Common myeloid progenitor, CD34-positive (primary cell): ENCODE measurements at regions not wholly inside any gene's neighbourhood (a gene's known extent, or its start where the extent isn't known, plus 50 kb on each side); places are given as distances from the start of the nearest gene placed in this dataset.

Experiments
- CTCF ChIA-PET: fragments of 350-600 bp; sonication (Branson Sonifier 250); formaldehyde crosslinking; loops from one replicate; lab custom pipeline; 2021; ENCODE audit warnings: antibody characterized with exemption; lab: Charles Lee
- POLR2A ChIA-PET: fragments of 350-600 bp; sonication (Branson Sonifier 250); formaldehyde crosslinking; loops from one replicate; lab custom pipeline; 2021; ENCODE audit warnings: antibody characterized with exemption; lab: Charles Lee
- DNase-seq, 3 donors: peaks; one replicate each; pipeline versions ENCODE4 v3.0.0 to v3.0.0-alpha.2; 2013
- H3K27ac ChIP-seq, 2 experiments: 1 replicate in 1 of 2; 2 replicates in 1 of 2; pipeline ENCODE4 v1.7.0; 2013; ENCODE audit warnings: inconsistent platforms in 2 of 2, low read length in 2 of 2, mild to moderate bottlenecking in 2 of 2, low read depth in 1 of 2, moderate library complexity in 1 of 2; ENCODE audit not compliant: severe bottlenecking in 2 of 2, insufficient read depth in 1 of 2, poor library complexity in 1 of 2
- H3K27me3 ChIP-seq, 5 experiments: replicated peaks in 2 of 5; 1 replicate in 3 of 5; 2 replicates in 2 of 5; pipeline versions ENCODE4 v1.6.1 to v1.7.0; 2013; ENCODE audit warnings: low read length in 4 of 5, mild to moderate bottlenecking in 2 of 5, moderate library complexity in 2 of 5, inconsistent platforms in 1 of 5; ENCODE audit not compliant: insufficient read depth in 5 of 5, control insufficient read depth in 4 of 5
- H3K36me3 ChIP-seq, 4 experiments: 1 replicate in 2 of 4; 2 replicates in 2 of 4; pipeline versions ENCODE4 v1.6.1 to v1.7.0; 2013; ENCODE audit warnings: low read length in 3 of 4, control low read depth in 1 of 4, mild to moderate bottlenecking in 1 of 4; ENCODE audit not compliant: control insufficient read depth in 4 of 4, insufficient read depth in 4 of 4
- H3K4me1 ChIP-seq, 4 experiments: 1 replicate in 3 of 4; 2 replicates in 1 of 4; pipeline versions ENCODE4 v1.6.1 to v1.7.1; 2013; ENCODE audit warnings: low read length in 3 of 4, mild to moderate bottlenecking in 3 of 4, control low read depth in 1 of 4, inconsistent platforms in 1 of 4, moderate library complexity in 1 of 4; ENCODE audit not compliant: control insufficient read depth in 4 of 4, insufficient read depth in 4 of 4; ENCODE audit errors: control extremely low read depth in 1 of 4
- H3K4me3 ChIP-seq, 7 experiments: 1 replicate in 4 of 7; 2 replicates in 3 of 7; pipeline versions ENCODE4 v1.5.1 to v1.7.0; 2013; ENCODE audit warnings: mild to moderate bottlenecking in 7 of 7, low read length in 6 of 7, moderate library complexity in 6 of 7, inconsistent platforms in 2 of 7, low read depth in 2 of 7, control low read depth in 1 of 7; ENCODE audit not compliant: insufficient read depth in 4 of 7, control insufficient read depth in 1 of 7; ENCODE audit errors: extremely low read depth in 1 of 7
- H3K9me3 ChIP-seq, 5 experiments: 1 replicate in 4 of 5; 2 replicates in 1 of 5; pipeline versions ENCODE4 v1.6.1 to v1.7.1; 2013; ENCODE audit warnings: low read length in 4 of 5, mild to moderate bottlenecking in 2 of 5, inconsistent platforms in 1 of 5, low read depth in 1 of 5, moderate library complexity in 1 of 5; ENCODE audit not compliant: control insufficient read depth in 4 of 5, insufficient read depth in 2 of 5; ENCODE audit errors: control extremely low read depth in 1 of 5
- WGBS: methylation state at CpG from one replicate; pipeline ENCODE4 v1.1.5; 2013; ENCODE audit not compliant: insufficient coverage; 5-methylcytosine and 5-hydroxymethylcytosine counted together

GRCh38 chr6:122339661-122340060 is 59.8 kb upstream of the HSF2 start:
- Histone ChIP-seq H3K4me1 (no peaks in the 10 kb centered on the region), H3K9me3 (no peaks in the 10 kb centered on the region), H3K27ac (no peak overlapping the region), H3K27me3 (peaks cover 0 to 4% (median 0%) of the 10 kb centered on the region in 5 experiments), H3K36me3 (no peaks in the 10 kb centered on the region), H3K4me3 (no peak overlapping the region)
- DNase-seq = no peak
- POLR2A ChIA-PET = no interaction called here
- CTCF ChIA-PET = no interaction called here
- WGBS = no CpG with 5 or more reads among the region's 2 CpGs

GRCh38 chr6:122347280-122347679 is 52.2 kb upstream of the HSF2 start:
- H3K27ac ChIP-seq = no peak overlapping the region
- 100% methylated on average over 1 of the region's 2 CpGs for WGBS
- CTCF ChIA-PET = no interaction called here
- DNase-seq = no peak
- peaks cover 0 to 3% (median 0%) of the 10 kb centered on the region in 5 experiments for H3K27me3 ChIP-seq
- no peaks in the 10 kb centered on the region for H3K36me3 ChIP-seq
- H3K9me3 ChIP-seq = no peaks in the 10 kb centered on the region
- POLR2A ChIA-PET = no interaction called here
- H3K4me3 ChIP-seq = no peak overlapping the region
- H3K4me1 ChIP-seq = no peaks in the 10 kb centered on the region

GRCh38 chr6:122347751-122348150 is 51.7 kb upstream of the HSF2 start:
- H3K27ac ChIP-seq = no peak overlapping the region
- H3K9me3 ChIP-seq = no peaks in the 10 kb centered on the region
- H3K36me3 ChIP-seq = no peaks in the 10 kb centered on the region
- DNase-seq = no peak
- H3K4me3 ChIP-seq = no peak overlapping the region
- WGBS = 93% methylated on average over 4 of the region's 4 CpGs
- no peaks in the 10 kb centered on the region for H3K4me1 ChIP-seq
- ChIA-PET POLR2A (no interaction called here), CTCF (no interaction called here)
- H3K27me3 ChIP-seq = peaks cover 0 to 3% (median 0%) of the 10 kb centered on the region in 5 experiments
